Uterus (tissue), 3 donors: ENCODE measurements at regions not wholly inside any gene's neighbourhood (a gene's known extent, or its start where the extent isn't known, plus 50 kb on each side); places are given as distances from the start of the nearest gene placed in this dataset. TPM values are rescaled to one million over a fixed set of nuclear protein-coding genes. Genes with fewer than 3 reads are reported as not detected.

ENCODE experiments used
- DNase-seq, 2 donors: peaks; one replicate each; pipeline ENCODE4 v3.0.0-alpha.2; 2019 to 2020
- H3K27ac ChIP-seq, 2 donors: fragments of 200-600 bp; sonication (generic); 1 replicate in 1 of 2; 2 replicates in 1 of 2; pipeline ENCODE4 v1.5.1; 2016 to 2018
- H3K27me3 ChIP-seq, 2 donors: fragments of 200-600 bp; sonication (generic); one replicate each; pipeline ENCODE4 v1.5.1; 2018 to 2019; ENCODE audit warnings: control low read depth in 1 of 2
- H3K36me3 ChIP-seq, 2 donors: fragments of 200-600 bp; sonication (generic); one replicate each; pipeline ENCODE4 v1.5.1; 2019; ENCODE audit warnings: control low read depth in 1 of 2
- H3K4me1 ChIP-seq, 2 donors: fragments of 200-600 bp; sonication (generic); one replicate each; pipeline ENCODE4 v1.5.1; 2018 to 2019; ENCODE audit warnings: control low read depth in 1 of 2
- H3K4me3 ChIP-seq, 2 donors: fragments of 200-600 bp; sonication (generic); 1 replicate in 1 of 2; 2 replicates in 1 of 2; pipeline ENCODE4 v1.5.1; 2018 to 2019; ENCODE audit warnings: mild to moderate bottlenecking in 1 of 2
- H3K9me3 ChIP-seq, 2 donors: fragments of 200-600 bp; sonication (generic); one replicate each; pipeline ENCODE4 v1.5.1; 2019; ENCODE audit warnings: control low read depth in 1 of 2
- POLR2A ChIP-seq, 2 donors: fragments of 450-650 bp; IDR thresholded peaks; one replicate each; pipeline ENCODE4 v1.6.1; 2016; ENCODE audit warnings: antibody characterized with exemption in 2 of 2, mild to moderate bottlenecking in 1 of 2, moderate library complexity in 1 of 2
- intact Hi-C: fragments of 100-400 bp; cut with DNase I; formaldehyde crosslinking; loops from one replicate; pipeline ENCODE4 v1.15.1; 2023; ENCODE audit warnings: low total_unique reads
- small RNA-seq: library from RNA; depleted of rRNA; stranded (forward); fragments of <200 nt; gene quantifications from one replicate; pipeline ENCODE3, GENCODE V24; 2016
- TF ChIP-seq, protein P1 (sequence below), 4 experiments: fragments of 200-600 bp in 2 of 4; fragments of 450-650 bp in 2 of 4; sonication (generic) in 2 of 4; IDR thresholded peaks; one replicate each; pipeline ENCODE4 v1.5.1; 2016 to 2019; ENCODE audit warnings: antibody characterized with exemption in 4 of 4, mild to moderate bottlenecking in 2 of 4, moderate library complexity in 1 of 4
- donor health status: DM: yes; HTN: yes; CAD: no.

DNA sequence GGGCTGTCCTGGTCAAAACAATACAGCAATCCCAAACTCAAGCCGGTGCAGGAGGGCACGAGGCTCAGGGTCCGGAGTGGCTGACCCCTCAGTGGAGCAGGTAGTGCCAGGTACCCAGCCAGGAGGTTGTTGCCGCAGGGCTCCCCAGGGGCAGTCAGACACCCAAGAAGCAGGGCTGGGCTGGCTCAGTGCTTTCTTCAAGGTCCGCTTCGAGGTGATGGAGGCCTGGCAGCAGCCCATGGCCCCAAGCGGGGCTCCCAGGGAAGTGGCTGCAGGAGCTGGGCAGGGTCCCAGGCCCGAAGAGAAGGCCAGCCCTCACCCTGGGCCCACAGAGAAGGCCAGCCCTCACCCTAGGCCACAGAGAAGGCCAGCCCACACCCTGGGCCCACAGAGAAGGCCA is 55.3 kb upstream of the COPS8 start:
- TF ChIP-seq, protein P1, sequence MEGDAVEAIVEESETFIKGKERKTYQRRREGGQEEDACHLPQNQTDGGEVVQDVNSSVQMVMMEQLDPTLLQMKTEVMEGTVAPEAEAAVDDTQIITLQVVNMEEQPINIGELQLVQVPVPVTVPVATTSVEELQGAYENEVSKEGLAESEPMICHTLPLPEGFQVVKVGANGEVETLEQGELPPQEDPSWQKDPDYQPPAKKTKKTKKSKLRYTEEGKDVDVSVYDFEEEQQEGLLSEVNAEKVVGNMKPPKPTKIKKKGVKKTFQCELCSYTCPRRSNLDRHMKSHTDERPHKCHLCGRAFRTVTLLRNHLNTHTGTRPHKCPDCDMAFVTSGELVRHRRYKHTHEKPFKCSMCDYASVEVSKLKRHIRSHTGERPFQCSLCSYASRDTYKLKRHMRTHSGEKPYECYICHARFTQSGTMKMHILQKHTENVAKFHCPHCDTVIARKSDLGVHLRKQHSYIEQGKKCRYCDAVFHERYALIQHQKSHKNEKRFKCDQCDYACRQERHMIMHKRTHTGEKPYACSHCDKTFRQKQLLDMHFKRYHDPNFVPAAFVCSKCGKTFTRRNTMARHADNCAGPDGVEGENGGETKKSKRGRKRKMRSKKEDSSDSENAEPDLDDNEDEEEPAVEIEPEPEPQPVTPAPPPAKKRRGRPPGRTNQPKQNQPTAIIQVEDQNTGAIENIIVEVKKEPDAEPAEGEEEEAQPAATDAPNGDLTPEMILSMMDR (IDR thresholded peaks at IDR 0.05) = no peak
- no peak for TF ChIP-seq POLR2A (IDR thresholded peaks at IDR 0.05)
- intact Hi-C loops = no loop called here
- Histone ChIP-seq H3K27ac (no peak overlapping the region), H3K9me3 (no peaks in the 10 kb centered on the region), H3K4me3 (no peak overlapping the region), H3K27me3 (no peaks in the 10 kb centered on the region), H3K36me3 (no peaks in the 10 kb centered on the region), H3K4me1 (no peaks in the 10 kb centered on the region)
- DNase-seq = no peak

DNA sequence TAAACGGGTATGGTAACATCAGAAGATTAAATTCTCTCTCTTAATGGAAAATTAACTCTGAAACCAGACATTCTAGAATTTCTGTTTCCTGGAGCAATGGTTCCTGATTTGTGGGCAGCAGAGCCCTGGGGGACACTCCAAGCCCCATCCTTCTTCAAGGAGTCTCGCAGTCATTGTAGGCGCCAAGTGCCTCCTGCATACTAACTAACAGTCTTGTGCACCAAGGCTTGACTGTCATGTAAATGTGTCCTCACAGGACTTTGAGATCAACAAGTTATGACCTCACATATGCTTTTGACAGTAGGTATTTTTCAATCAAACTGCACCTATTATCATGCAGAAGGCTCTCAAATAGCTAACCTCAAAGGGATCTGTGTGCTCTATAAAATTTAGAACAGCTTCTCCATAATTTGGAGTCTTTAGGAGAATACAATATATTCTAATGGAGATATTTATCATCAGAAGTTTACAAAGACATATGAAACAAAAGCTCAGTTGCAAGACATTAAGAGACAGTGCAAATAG is 52.1 kb upstream of the COPS8 start:
- H3K27me3 ChIP-seq = no peaks in the 10 kb centered on the region
- no peak overlapping the region for H3K27ac ChIP-seq
- no peak overlapping the region for H3K4me3 ChIP-seq
- no peaks in the 10 kb centered on the region for H3K36me3 ChIP-seq
- H3K4me1 ChIP-seq = no peaks in the 10 kb centered on the region
- DNase-seq = no peak
- TF ChIP-seq POLR2A (IDR thresholded peaks at IDR 0.05) = no peak
- intact Hi-C loops = no loop called here
- no peaks in the 10 kb centered on the region for H3K9me3 ChIP-seq

DNA sequence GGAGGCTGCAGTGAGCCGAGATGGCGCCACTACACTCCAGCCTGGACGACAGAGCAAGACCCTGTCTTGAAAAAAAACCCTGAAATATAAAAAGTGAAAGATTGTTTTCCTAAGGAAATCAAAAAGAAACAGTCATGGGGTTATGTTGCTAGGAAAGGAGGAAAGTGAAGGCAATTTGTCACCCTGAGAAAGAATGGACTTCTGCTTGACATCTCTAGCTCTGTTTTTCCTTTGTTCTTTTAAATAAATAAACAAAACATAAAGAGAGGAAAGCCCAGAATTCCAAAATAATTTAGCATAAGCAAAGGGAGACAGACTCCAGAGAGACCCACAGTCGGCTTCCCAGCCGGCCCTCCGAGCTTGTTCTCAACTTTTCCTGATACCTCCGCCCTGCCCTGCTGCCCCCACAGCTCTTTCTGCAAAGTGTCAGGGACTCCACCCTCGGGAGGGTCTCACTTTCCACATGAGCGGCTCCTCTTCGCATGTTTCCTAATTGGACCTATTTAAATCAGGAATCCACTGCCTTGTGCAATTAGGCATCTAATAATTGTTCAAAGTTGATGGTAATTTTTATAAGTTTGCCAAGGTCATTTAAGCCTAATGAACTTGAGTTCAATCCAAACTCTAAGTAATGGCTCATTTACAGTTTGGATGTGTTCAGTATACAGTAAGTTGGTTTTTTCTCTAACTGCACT is 49.8 kb upstream of the COPS8 start:
- H3K4me1 ChIP-seq = no peaks in the 10 kb centered on the region
- H3K4me3 ChIP-seq = no peak overlapping the region
- intact Hi-C loops = no loop called here
- H3K27me3 ChIP-seq = no peaks in the 10 kb centered on the region
- no peak for DNase-seq
- TF ChIP-seq, protein P1 (IDR thresholded peaks at IDR 0.05) = no peak
- TF ChIP-seq POLR2A (IDR thresholded peaks at IDR 0.05) = no peak
- no peak overlapping the region for H3K27ac ChIP-seq
- H3K36me3 ChIP-seq = no peaks in the 10 kb centered on the region
- no peaks in the 10 kb centered on the region for H3K9me3 ChIP-seq

Small RNA genes lying in the stretch of these regions (small RNA-seq; reads per million reads assigned to genes)
- gene RNU6-1051P = not detected
